ENCODE measurements at regions not wholly inside any gene's neighbourhood (a gene's known extent, or its start where the extent isn't known, plus 50 kb on each side); places are given as distances from the start of the nearest gene placed in this dataset.
"Not testable (repeated sequence)": the region's sequence is repeated elsewhere in the genome, so short reads cannot be mapped to it uniquely, and the experiment has no call there.

DNA sequence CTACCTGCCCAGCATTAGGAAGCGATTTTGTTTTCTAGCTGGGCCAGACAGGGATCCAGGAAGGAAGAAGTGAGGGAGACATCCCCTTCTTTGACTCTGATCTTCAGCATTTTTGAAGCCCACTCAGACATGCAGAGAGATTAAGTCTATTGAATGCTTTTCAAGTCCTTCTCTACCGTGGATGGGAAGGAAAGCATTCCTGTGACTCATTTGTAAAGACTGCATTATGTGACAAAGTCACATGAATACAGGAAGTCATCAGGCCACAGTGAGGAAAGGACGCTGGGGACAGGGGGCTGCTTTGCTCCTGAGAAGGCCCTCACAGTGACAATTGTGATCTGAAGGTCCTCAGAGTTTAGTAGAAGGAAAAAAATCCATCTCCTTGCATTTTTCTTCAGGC, 67.4 kb upstream of the GBA3 start:
- intact Hi-C loops (cut with DNase I): no loop called here
- H3K9ac ChIP-seq (ENCODE audit: low read depth in 2 of 2, low read length in 2 of 2): no peak overlapping the region
- TF ChIP-seq, protein P1, sequence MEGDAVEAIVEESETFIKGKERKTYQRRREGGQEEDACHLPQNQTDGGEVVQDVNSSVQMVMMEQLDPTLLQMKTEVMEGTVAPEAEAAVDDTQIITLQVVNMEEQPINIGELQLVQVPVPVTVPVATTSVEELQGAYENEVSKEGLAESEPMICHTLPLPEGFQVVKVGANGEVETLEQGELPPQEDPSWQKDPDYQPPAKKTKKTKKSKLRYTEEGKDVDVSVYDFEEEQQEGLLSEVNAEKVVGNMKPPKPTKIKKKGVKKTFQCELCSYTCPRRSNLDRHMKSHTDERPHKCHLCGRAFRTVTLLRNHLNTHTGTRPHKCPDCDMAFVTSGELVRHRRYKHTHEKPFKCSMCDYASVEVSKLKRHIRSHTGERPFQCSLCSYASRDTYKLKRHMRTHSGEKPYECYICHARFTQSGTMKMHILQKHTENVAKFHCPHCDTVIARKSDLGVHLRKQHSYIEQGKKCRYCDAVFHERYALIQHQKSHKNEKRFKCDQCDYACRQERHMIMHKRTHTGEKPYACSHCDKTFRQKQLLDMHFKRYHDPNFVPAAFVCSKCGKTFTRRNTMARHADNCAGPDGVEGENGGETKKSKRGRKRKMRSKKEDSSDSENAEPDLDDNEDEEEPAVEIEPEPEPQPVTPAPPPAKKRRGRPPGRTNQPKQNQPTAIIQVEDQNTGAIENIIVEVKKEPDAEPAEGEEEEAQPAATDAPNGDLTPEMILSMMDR (IDR thresholded peaks at IDR 0.05): no peak

DNA sequence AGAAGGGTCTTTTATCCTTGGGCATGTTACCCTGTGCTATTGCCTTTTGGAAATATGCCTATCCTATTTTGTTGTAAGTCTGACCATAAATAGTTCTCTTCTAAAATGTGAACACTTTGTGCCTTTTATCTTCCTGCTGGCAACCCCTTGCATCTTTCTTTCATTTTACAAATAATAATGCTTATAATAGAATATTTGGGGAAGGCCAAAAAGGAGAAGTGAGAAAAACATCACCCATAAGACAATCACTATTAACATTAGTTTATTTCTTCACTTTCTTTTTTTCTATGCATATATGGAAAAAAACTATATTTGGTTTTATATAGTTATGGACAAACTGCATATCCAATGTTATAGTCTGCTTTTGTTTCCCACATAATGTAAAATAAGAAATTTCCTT, 64.9 kb upstream of the GBA3 start:
- H3K27me3 ChIP-seq; H3K4me3 ChIP-seq; H3K9me3 ChIP-seq; H3K36me3 ChIP-seq; H3K27ac ChIP-seq; intact Hi-C loops (cut with DNase I); H3K4me1 ChIP-seq; H3K9ac ChIP-seq (ENCODE audit: low read depth in 2 of 2, low read length in 2 of 2); DNase-seq: not testable (repeated sequence)

More for the DNA sequence above, 67.4 kb upstream of the GBA3 start:
- H3K27me3 ChIP-seq: no peaks in the 10 kb centered on the region
- H3K36me3 ChIP-seq: no peaks in the 10 kb centered on the region
- H3K4me3 ChIP-seq: no peak overlapping the region
- DNase-seq: no peak
- no peak overlapping the region for H3K27ac ChIP-seq
- no peaks in the 10 kb centered on the region for H3K9me3 ChIP-seq
- no peaks in the 10 kb centered on the region for H3K4me1 ChIP-seq

DNA sequence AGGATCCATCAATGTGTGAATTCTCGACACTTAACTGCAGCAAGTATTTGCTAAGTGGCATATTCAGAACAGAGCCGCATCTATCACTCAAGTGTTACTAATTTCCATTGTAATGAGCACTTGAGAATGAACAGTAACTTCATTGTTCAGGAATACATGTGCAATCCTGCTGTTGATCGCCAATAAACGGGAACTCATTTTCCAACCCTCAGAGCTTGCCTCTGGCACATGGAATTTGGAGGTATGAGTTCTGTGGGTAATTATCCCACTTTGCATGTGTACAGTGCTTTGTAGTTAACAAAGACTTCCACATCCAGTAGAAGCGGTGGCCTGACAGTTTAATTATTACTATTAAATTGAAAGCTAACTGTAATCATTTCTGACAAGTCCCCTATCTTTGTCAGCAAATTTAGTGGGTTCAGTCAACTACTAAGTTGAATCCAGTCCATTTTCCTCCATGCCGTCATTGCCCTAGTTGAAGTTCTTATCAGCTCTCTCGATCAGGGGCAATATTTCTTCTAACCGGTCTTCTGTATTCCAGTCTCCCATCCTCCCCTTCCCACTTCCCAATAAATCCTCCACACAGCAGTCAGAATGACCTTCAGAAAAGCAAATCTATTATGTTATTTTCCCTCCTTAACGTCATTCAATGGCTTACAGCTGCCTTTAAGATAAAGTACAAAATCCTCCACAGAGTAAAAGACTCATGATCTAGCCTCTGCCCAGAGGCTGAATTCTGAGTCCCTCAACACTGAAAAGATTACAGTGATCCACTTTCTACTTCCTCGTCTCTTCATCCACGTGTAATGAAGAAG, 62.4 kb upstream of the GBA3 start:
- H3K27ac ChIP-seq; H3K4me3 ChIP-seq; H3K4me1 ChIP-seq; DNase-seq; H3K9me3 ChIP-seq; H3K36me3 ChIP-seq; H3K9ac ChIP-seq (ENCODE audit: low read depth in 2 of 2, low read length in 2 of 2); H3K27me3 ChIP-seq; intact Hi-C loops (cut with DNase I): not testable (repeated sequence)

DNA sequence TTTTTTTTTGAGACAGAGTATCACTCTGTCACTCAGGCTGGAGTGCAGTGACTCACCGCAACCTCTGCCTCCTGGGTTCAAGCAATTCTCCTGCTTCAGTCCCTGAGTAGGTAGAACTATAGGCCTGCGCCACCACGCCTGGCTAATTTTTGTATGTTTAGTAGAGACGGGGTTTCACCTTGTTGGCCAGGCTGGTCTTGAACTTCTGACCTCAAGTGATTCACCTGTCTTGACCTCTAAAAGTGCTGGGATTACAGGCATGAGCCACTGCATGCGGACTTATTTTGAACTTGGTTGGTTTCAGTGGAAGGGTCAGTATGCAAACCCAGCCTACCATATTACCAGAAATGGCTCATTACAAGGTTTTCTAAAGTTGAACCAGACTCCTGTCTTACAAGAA, 61.6 kb upstream of the GBA3 start:
- H3K36me3 ChIP-seq; H3K4me1 ChIP-seq; H3K4me3 ChIP-seq; H3K9me3 ChIP-seq; H3K27me3 ChIP-seq; DNase-seq; H3K9ac ChIP-seq (ENCODE audit: low read depth in 2 of 2, low read length in 2 of 2); intact Hi-C loops (cut with DNase I); H3K27ac ChIP-seq: not testable (repeated sequence)

DNA sequence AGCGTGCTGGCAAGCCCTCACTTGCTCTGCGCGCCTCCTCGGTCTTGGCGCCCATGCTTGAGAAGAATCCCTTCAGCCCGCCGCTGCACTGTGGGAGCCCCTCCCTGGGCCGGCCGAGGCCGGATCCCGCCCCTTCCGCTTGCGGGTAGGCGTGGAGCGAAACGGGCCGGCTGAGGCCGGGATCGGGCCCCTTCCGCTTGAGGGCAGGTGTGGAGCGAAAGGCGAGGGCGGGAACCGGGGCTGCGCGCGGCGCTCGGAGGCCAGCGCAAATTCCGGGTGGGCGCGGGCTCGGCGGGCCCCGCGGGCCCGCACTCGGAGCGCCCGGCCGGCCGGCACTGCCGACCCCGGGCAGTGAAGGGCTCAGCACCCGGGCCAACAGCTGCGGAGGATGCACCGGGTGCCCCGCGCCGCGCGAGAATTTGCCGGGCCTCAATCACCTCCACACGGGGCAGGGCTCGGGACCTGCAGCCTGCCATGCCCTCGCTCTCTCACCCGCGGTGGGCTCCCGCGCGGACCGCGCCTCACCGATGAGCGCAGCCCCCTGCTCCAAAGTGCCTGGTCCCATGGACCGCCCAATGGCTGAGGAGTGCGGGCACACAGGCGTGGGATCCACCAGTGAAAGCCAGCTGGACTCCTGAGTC, 58.1 kb upstream of the GBA3 start:
- Histone ChIP-seq H3K27ac (no peak overlapping the region), H3K36me3 (no peaks in the 10 kb centered on the region), H3K4me1 (no peaks in the 10 kb centered on the region), H3K27me3 (no peaks in the 10 kb centered on the region), H3K9ac (ENCODE audit: low read depth in 2 of 2, low read length in 2 of 2) (no peak overlapping the region), H3K9me3 (no peaks in the 10 kb centered on the region), H3K4me3 (no peak overlapping the region)
- TF ChIP-seq, protein P1 (IDR thresholded peaks at IDR 0.05): no peak
- no peak for DNase-seq
- intact Hi-C loops (cut with DNase I): no loop called here

DNA sequence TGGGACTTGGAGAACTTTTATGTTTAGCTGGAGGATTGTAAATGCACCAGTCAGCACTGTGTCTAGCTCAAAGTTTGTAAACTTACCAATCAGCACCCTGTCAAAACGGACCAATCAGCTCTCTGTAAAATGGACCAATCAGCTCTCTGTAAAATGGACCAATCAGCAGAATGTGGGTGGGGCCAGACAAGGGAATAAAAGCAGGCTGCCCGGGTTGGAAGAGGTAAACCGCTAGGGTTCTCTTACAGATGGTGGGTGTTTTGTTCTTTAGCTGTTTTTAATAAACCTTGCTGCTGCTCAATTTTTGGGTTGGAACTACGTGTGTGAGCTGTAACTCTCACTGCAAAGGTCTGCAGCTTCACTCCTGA, 57.6 kb upstream of the GBA3 start:
- intact Hi-C loops (cut with DNase I); H3K9me3 ChIP-seq; H3K36me3 ChIP-seq; H3K27ac ChIP-seq; H3K4me1 ChIP-seq; H3K27me3 ChIP-seq; H3K9ac ChIP-seq (ENCODE audit: low read depth in 2 of 2, low read length in 2 of 2); H3K4me3 ChIP-seq; DNase-seq: not testable (repeated sequence)

DNA sequence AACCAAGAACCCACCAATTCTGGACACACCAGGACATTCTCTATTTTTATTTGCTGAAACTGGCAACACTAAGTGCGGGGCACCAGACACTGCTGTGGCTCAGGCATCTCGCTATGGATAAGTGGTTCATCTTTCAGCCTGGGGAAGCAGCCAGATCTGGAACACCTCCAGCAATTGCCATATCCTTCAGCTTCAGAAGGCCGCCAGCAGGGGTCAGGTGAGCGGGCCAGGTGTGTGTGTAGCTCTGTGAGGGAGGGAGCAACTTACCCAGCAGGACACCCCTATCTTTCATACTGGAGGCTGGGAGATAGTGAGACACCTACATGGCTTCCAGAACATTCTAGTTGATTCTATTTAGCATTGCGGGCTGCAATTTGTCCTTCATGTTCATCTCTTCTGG, 57.0 kb upstream of the GBA3 start:
- no peaks in the 10 kb centered on the region for H3K27me3 ChIP-seq
- TF ChIP-seq, protein P1 (IDR thresholded peaks at IDR 0.05): no peak
- no peaks in the 10 kb centered on the region for H3K36me3 ChIP-seq
- no peak for DNase-seq
- no peaks in the 10 kb centered on the region for H3K4me1 ChIP-seq
- H3K9me3 ChIP-seq: no peaks in the 10 kb centered on the region
- no peak overlapping the region for H3K27ac ChIP-seq
- no peak overlapping the region for H3K9ac ChIP-seq (ENCODE audit: low read depth in 2 of 2, low read length in 2 of 2)
- no peak overlapping the region for H3K4me3 ChIP-seq
- intact Hi-C loops (cut with DNase I): no loop called here
